Coronary artery (tissue), 2 donors: ENCODE measurements at regions not wholly inside any gene's neighbourhood (a gene's known extent, or its start where the extent isn't known, plus 50 kb on each side); places are given as distances from the start of the nearest gene placed in this dataset.

Experiments
- DNase-seq: peaks from one replicate; pipeline ENCODE4 v3.0.0-alpha.2; 2017; ENCODE audit warnings: low spot score
- H3K27ac ChIP-seq, 2 donors: fragments of 200-600 bp; sonication (generic); one replicate each; pipeline ENCODE4 v1.5.1; 2016 to 2019
- H3K4me3 ChIP-seq: fragments of 200-600 bp; sonication (generic); 2 replicates; pipeline ENCODE4 v1.5.1; 2016; ENCODE audit warnings: mild to moderate bottlenecking, moderate library complexity
- CTCF ChIP-seq: fragments of 200-600 bp; sonication (generic); IDR thresholded peaks from one replicate; pipeline ENCODE4 v1.5.1; 2019; ENCODE audit warnings: antibody characterized with exemption

GRCh38 chr20:57763235-57763595 is 53.4 kb upstream of the PMEPA1 start:
- no peak overlapping the region for H3K27ac ChIP-seq
- H3K4me3 ChIP-seq, result no peak overlapping the region
- no peak for DNase-seq
- no peak for TF ChIP-seq CTCF

GRCh38 chr20:57762531-57763234 is 52.9 kb upstream of the PMEPA1 start:
- Histone ChIP-seq H3K4me3 (no peak overlapping the region), H3K27ac (no peak overlapping the region)
- TF ChIP-seq CTCF, result no peak
- peak; percentile 43 for DNase-seq

GRCh38 chr20:57761413-57761734 is 51.6 kb upstream of the PMEPA1 start:
- no peak for DNase-seq
- no peak for TF ChIP-seq CTCF
- H3K4me3 ChIP-seq, result no peak overlapping the region
- H3K27ac ChIP-seq, result no peak overlapping the region

- DNase-seq, result peak; percentile 43
- Histone ChIP-seq H3K4me3 (no peak overlapping the region), H3K27ac (no peak overlapping the region)
- TF ChIP-seq CTCF, result no peak
Observed at GRCh38 chr20:57760698-57761412, 51.0 kb upstream of the PMEPA1 start.

GRCh38 chr20:57759724-57760123 is 49.9 kb upstream of the PMEPA1 start:
- no peak for TF ChIP-seq CTCF
- DNase-seq, result no peak
- H3K27ac ChIP-seq, result no peak overlapping the region
- H3K4me3 ChIP-seq, result no peak overlapping the region
